HCT116 (cell line): ENCODE measurements at regions not wholly inside any gene's neighbourhood (a gene's known extent, or its start where the extent isn't known, plus 50 kb on each side); places are given as distances from the start of the nearest gene placed in this dataset.

Experiments used
- ATAC-seq: fragments of 200-7000 bp; cut with Tn5 transposase; 2 replicates; pipeline ENCODE4 v1.9.1; 2020; ENCODE audit warnings: mild to moderate bottlenecking, moderate library complexity
- BruUV-seq: library from RNA; stranded (reverse); fragments of 400-500 nt; replicated peaks from 2 replicates; lab custom pipeline; 2021; lab: Mats Ljungman, UMichigan
- CTCF ChIA-PET: fragments of 300-600 bp; sonication (Branson Sonifier 250); formaldehyde crosslinking; loops from one replicate; lab custom pipeline; 2021; ENCODE audit warnings: antibody characterized with exemption; lab: Charles Lee
- POLR2A ChIA-PET: fragments of 300-600, 350-600 bp; sonication (Branson Sonifier 250); formaldehyde crosslinking; loops from one replicate; lab custom pipeline; 2021; ENCODE audit warnings: antibody characterized with exemption; lab: Charles Lee
- RAD21 ChIA-PET, 2 experiments: fragments of 300-600 bp; sonication (Branson Sonifier 250); formaldehyde crosslinking; loops; one replicate each; lab custom pipeline; 2023; ENCODE audit warnings: low total read pairs in 2 of 2; ENCODE audit not compliant: uncharacterized antibody in 2 of 2, unreplicated experiment in 2 of 2, low non-redundant PET in 1 of 2; lab: Charles Lee
- DNase-seq: peaks from one replicate; pipeline ENCODE4 v3.0.0-alpha.2; 2010; ENCODE audit warnings: low read depth, low spot score
- H2AFZ ChIP-seq: fragments of 200-600 bp; shearing (Covaris generic), sonication (generic); 2 replicates; pipeline ENCODE4 v1.6.1; 2017; ENCODE audit warnings: low read depth, mixed run types, mixed read lengths, antibody characterized with exemption, low read length; ENCODE audit not compliant: poor library complexity, severe bottlenecking
- H3K27ac ChIP-seq: 2 replicates; pipeline ENCODE4 v1.5.1; 2012; ENCODE audit warnings: low read depth, low read length
- H3K27me3 ChIP-seq: fragments of 200-600 bp; sonication (generic); 2 replicates; pipeline ENCODE4 v1.6.1; 2016; ENCODE audit warnings: mixed run types, low read length, mixed read lengths; ENCODE audit not compliant: insufficient read depth
- H3K36me3 ChIP-seq, 2 experiments: fragments of 200-500 bp in 1 of 2; fragments of 200-600 bp in 1 of 2; sonication (Bioruptor generic) in 1 of 2; sonication (generic) in 1 of 2; 2 replicates each; pipeline versions ENCODE4 v1.5.1 to v1.6.1; 2014 to 2016; ENCODE audit warnings: low read length in 2 of 2, inconsistent platforms in 1 of 2, mixed read lengths in 1 of 2, mixed run types in 1 of 2; ENCODE audit not compliant: insufficient read depth in 2 of 2, control insufficient read depth in 1 of 2
- H3K4me1 ChIP-seq, 2 experiments: fragments of 200-600 bp in 1 of 2; sonication (generic) in 1 of 2; 2 replicates each; pipeline versions ENCODE4 v1.5.1 to v1.6.1; 2012 to 2017; ENCODE audit warnings: low read length in 2 of 2, inconsistent platforms in 1 of 2, mild to moderate bottlenecking in 1 of 2, mixed read lengths in 1 of 2, mixed run types in 1 of 2, moderate library complexity in 1 of 2; ENCODE audit not compliant: insufficient read depth in 2 of 2, control insufficient read depth in 1 of 2
- H3K4me2 ChIP-seq: fragments of 200-600 bp; sonication (generic); 2 replicates; pipeline ENCODE4 v1.6.1; 2017; ENCODE audit warnings: mixed run types, low read length, mixed read lengths
- H3K4me3 ChIP-seq, 2 experiments: fragments of 200-600 bp in 1 of 2; sonication (generic) in 1 of 2; replicated peaks in 1 of 2; 2 replicates each; pipeline ENCODE4 v1.5.1; 2011 to 2016; ENCODE audit warnings: low read length in 2 of 2, control low read depth in 1 of 2, low read depth in 1 of 2, mild to moderate bottlenecking in 1 of 2, mixed read lengths in 1 of 2, mixed run types in 1 of 2
- H3K79me2 ChIP-seq: fragments of 200-600 bp; sonication (generic); 2 replicates; pipeline ENCODE4 v1.6.1; 2017; ENCODE audit warnings: mild to moderate bottlenecking, mixed run types, low read length, moderate library complexity, mixed read lengths; ENCODE audit not compliant: insufficient read depth
- H3K9ac ChIP-seq: fragments of 200-600 bp; sonication (generic); 2 replicates; pipeline ENCODE4 v1.6.1; 2016; ENCODE audit warnings: low read length, mixed read lengths
- H3K9me2 ChIP-seq: fragments of 200-600 bp; sonication (generic), shearing (Covaris generic); 2 replicates; pipeline ENCODE4 v1.6.1; 2017; ENCODE audit warnings: mixed run types, mild to moderate bottlenecking, moderate library complexity; ENCODE audit not compliant: insufficient read depth
- H3K9me3 ChIP-seq, 2 experiments: fragments of 200-500 bp in 1 of 2; fragments of 200-600 bp in 1 of 2; sonication (Bioruptor generic) in 1 of 2; sonication (generic) in 1 of 2; 2 replicates each; pipeline ENCODE4 v1.6.1; 2014 to 2017; ENCODE audit warnings: low read length in 2 of 2, mixed read lengths in 2 of 2, inconsistent platforms in 1 of 2, low read depth in 1 of 2, mild to moderate bottlenecking in 1 of 2, mixed run types in 1 of 2, moderate library complexity in 1 of 2; ENCODE audit not compliant: control insufficient read depth in 1 of 2, insufficient read depth in 1 of 2
- H4K20me1 ChIP-seq: fragments of 200-600 bp; sonication (generic), shearing (Covaris generic); 2 replicates; pipeline ENCODE4 v1.6.1; 2017; ENCODE audit warnings: mixed run types, mild to moderate bottlenecking, moderate library complexity; ENCODE audit not compliant: insufficient read depth
- ATF3 ChIP-seq: IDR thresholded peaks from 2 replicates; pipeline ENCODE4 v1.6.1; 2012
- CEBPB ChIP-seq: IDR thresholded peaks from 2 replicates; pipeline ENCODE4 v1.6.1; 2012; ENCODE audit warnings: low read depth
- CTCF ChIP-seq, 3 experiments: fragments of 200-600 bp in 1 of 3; sonication (generic) in 1 of 3; IDR thresholded peaks in 2 of 3; conservative IDR thresholded peaks in 1 of 3; 2 replicates each; pipeline ENCODE4 v1.5.1; 2012 to 2017; ENCODE audit warnings: low read depth in 2 of 3, low read length in 2 of 3, antibody characterized with exemption in 1 of 3, borderline replicate concordance in 1 of 3, control low read depth in 1 of 3, mild to moderate bottlenecking in 1 of 3, mixed read lengths in 1 of 3, mixed run types in 1 of 3, moderate library complexity in 1 of 3; ENCODE audit not compliant: insufficient read depth in 1 of 3
- ELF1 ChIP-seq: IDR thresholded peaks from 2 replicates; pipeline ENCODE4 v1.6.1; 2012; ENCODE audit warnings: low read depth, borderline replicate concordance
- JUND ChIP-seq: IDR thresholded peaks from 2 replicates; pipeline ENCODE4 v1.6.1; 2012
- MAX ChIP-seq: IDR thresholded peaks from 2 replicates; pipeline ENCODE4 v1.6.1; 2012
- POLR2A ChIP-seq: IDR thresholded peaks from 2 replicates; pipeline ENCODE4 v1.7.0; 2011; ENCODE audit warnings: borderline replicate concordance; ENCODE audit not compliant: insufficient read depth, insufficient read length; ENCODE audit errors: extremely low read depth
- RAD21 ChIP-seq: IDR thresholded peaks from 2 replicates; pipeline ENCODE4 v1.6.1; 2012; ENCODE audit warnings: low read depth, mild to moderate bottlenecking
- REST ChIP-seq: IDR thresholded peaks from 2 replicates; pipeline ENCODE4 v1.6.1; 2012; ENCODE audit warnings: low read depth
- SP1 ChIP-seq: IDR thresholded peaks from 2 replicates; pipeline ENCODE4 v1.6.1; 2012; ENCODE audit warnings: low read depth
- ZBTB33 ChIP-seq: IDR thresholded peaks from 2 replicates; pipeline ENCODE4 v1.6.1; 2011; ENCODE audit warnings: mild to moderate bottlenecking, low read length, moderate library complexity; ENCODE audit not compliant: insufficient replicate concordance; ENCODE audit errors: extremely low read depth
- ZNF274 ChIP-seq: fragments of 200-500 bp; sonication (Bioruptor generic); IDR thresholded peaks from 2 replicates; pipeline ENCODE4 v1.6.1; 2014; ENCODE audit warnings: mild to moderate bottlenecking, low read depth, low read length, inconsistent platforms
- intact Hi-C: fragments of 100-400 bp; cut with micrococcal nuclease; formaldehyde crosslinking; loops from 2 replicates; pipeline ENCODE4 v1.10.0; 2022

GRCh38 chr11:128125723-128126122, 461.6 kb downstream of the ETS1 start:
- no peak for DNase-seq
- Histone ChIP-seq H3K36me3 (no peaks in the 10 kb centered on the region), H3K4me1 (no peaks in the 10 kb centered on the region), H3K4me2 (no peak overlapping the region), H3K27ac (no peak overlapping the region), H3K9me3 (no peaks in the 10 kb centered on the region), H2AFZ (no peak overlapping the region), H3K9me2 (no peaks in the 10 kb centered on the region)
- no peak for ATAC-seq
- intact Hi-C loops, result no loop called here
- RAD21 ChIA-PET, result no interaction called here
- BruUV-seq, result no TSS peak
- TF ChIP-seq CTCF (IDR thresholded peaks at IDR 0.05 in 2 of 3, conservative IDR thresholded peaks at IDR 0.05 in 1 of 3; ENCODE audit: borderline replicate concordance in 1 of 3, insufficient read depth in 1 of 3, low read depth in 2 of 3, low read length in 2 of 3), result no peak
- TF ChIP-seq MAX, result no peak
- TF ChIP-seq ELF1, result no peak
- TF ChIP-seq CEBPB, result no peak
- no peak for TF ChIP-seq REST
- no peak for TF ChIP-seq SP1
- no peak for TF ChIP-seq RAD21
- no peak for TF ChIP-seq ATF3
- TF ChIP-seq ZNF274, result no peak
- TF ChIP-seq ZBTB33, result no peak
- TF ChIP-seq POLR2A, result no peak
- TF ChIP-seq JUND, result no peak
- TF ChIP-seq, all 23 proteins: peak for 0
- Histone ChIP-seq H4K20me1 (no peaks in the 10 kb centered on the region), H3K9ac (no peak overlapping the region), H3K4me3 (no peak overlapping the region), H3K79me2 (no peaks in the 10 kb centered on the region), H3K27me3 (peaks cover 15% of the 10 kb centered on the region)
- ChIA-PET CTCF (no interaction called here), POLR2A (no interaction called here)
